Activated naive CD4-positive, alpha-beta T cell treated with anti-CD3 and anti-CD28 coated beads, Interleukin-2, amount 10 ng/mL, durations not matched to agents 7 days and 5 days (primary cell): ENCODE measurements at regions not wholly inside any gene's neighbourhood (a gene's known extent, or its start where the extent isn't known, plus 50 kb on each side); places are given as distances from the start of the nearest gene placed in this dataset.
"Not testable (repeated sequence)": the region's sequence is repeated elsewhere in the genome, so short reads cannot be mapped to it uniquely, and the experiment has no call there.

Source experiments
- CTCF ChIA-PET: fragments of 350-600 bp; sonication (Branson Sonifier 250); formaldehyde crosslinking; loops from one replicate; lab custom pipeline; 2021; ENCODE audit warnings: antibody characterized with exemption; lab: Charles Lee
- DNase-seq: peaks from one replicate; pipeline ENCODE4 v3.0.0-alpha.2; 2020
- H3K27ac Mint-ChIP-seq: one replicate; pipeline ENCODE4 v1.8.0; 2021; ENCODE audit warnings: mild to moderate bottlenecking, moderate library complexity, mixed read lengths
- H3K27me3 Mint-ChIP-seq: one replicate; pipeline ENCODE4 v1.8.0; 2021; ENCODE audit warnings: mild to moderate bottlenecking, mixed read lengths
- H3K36me3 Mint-ChIP-seq: one replicate; pipeline ENCODE4 v1.8.0; 2021; ENCODE audit warnings: mixed read lengths
- H3K4me1 Mint-ChIP-seq: one replicate; pipeline ENCODE4 v1.8.0; 2021; ENCODE audit warnings: mixed read lengths
- H3K4me3 Mint-ChIP-seq: one replicate; pipeline ENCODE4 v1.8.0; 2021; ENCODE audit warnings: mild to moderate bottlenecking, moderate library complexity, mixed read lengths
- H3K9me3 Mint-ChIP-seq: one replicate; pipeline ENCODE4 v1.8.0; 2021; ENCODE audit warnings: mixed read lengths

GRCh38 chr7:92904244-92905131 lies 68.1 kb upstream of the CDK6 start:
- H3K4me3 Mint-ChIP-seq = no peak overlapping the region

GRCh38 chr7:92898798-92899197 lies 62.4 kb upstream of the CDK6 start:
- Mint-ChIP-seq H3K9me3 (peaks cover 41% of the 10 kb centered on the region), H3K4me1 (peaks cover 10% of the 10 kb centered on the region), H3K36me3 (peaks cover 13% of the 10 kb centered on the region), H3K27ac (no peak overlapping the region), H3K4me3 (no peak overlapping the region), H3K27me3 (peaks cover 18% of the 10 kb centered on the region)
- CTCF ChIA-PET = no interaction called here
- no peak for DNase-seq

More at GRCh38 chr7:92904244-92905131, 68.1 kb upstream of the CDK6 start:
- Mint-ChIP-seq H3K27ac (peak overlapping the region; percentile 81), H3K27me3 (no peaks in the 10 kb centered on the region), H3K36me3 (peaks cover 3% of the 10 kb centered on the region), H3K4me1 (peaks cover 23% of the 10 kb centered on the region), H3K9me3 (peaks cover 8% of the 10 kb centered on the region)
- DNase-seq = peak; percentile 84
- CTCF ChIA-PET = no interaction called here

GRCh38 chr7:92894857-92895256 lies 58.5 kb upstream of the CDK6 start:
- H3K36me3 Mint-ChIP-seq = peaks cover 11% of the 10 kb centered on the region
- H3K27me3 Mint-ChIP-seq = peaks cover 18% of the 10 kb centered on the region
- H3K4me1 Mint-ChIP-seq, DNase-seq, CTCF ChIA-PET, H3K4me3 Mint-ChIP-seq, H3K27ac Mint-ChIP-seq: not testable (repeated sequence)
- H3K9me3 Mint-ChIP-seq = peaks cover 37% of the 10 kb centered on the region

GRCh38 chr7:92889081-92889480 lies 52.7 kb upstream of the CDK6 start:
- H3K9me3 Mint-ChIP-seq = peaks cover 25% of the 10 kb centered on the region

More at GRCh38 chr7:92889081-92889480, 52.7 kb upstream of the CDK6 start:
- Mint-ChIP-seq H3K27ac (no peak overlapping the region), H3K36me3 (peaks cover 2% of the 10 kb centered on the region), H3K27me3 (peaks cover 15% of the 10 kb centered on the region), H3K4me3 (no peak overlapping the region), H3K4me1 (no peaks in the 10 kb centered on the region)
- no peak for DNase-seq
- CTCF ChIA-PET = no interaction called here
